Heart right ventricle (tissue), 16 donors: ENCODE measurements at regions not wholly inside any gene's neighbourhood (a gene's known extent, or its start where the extent isn't known, plus 50 kb on each side); places are given as distances from the start of the nearest gene placed in this dataset.

Source experiments
- ATAC-seq, 8 donors: fragments of 200-7000 bp; cut with Tn5 transposase; one replicate each; pipeline ENCODE4 v1.9.1; 2020; ENCODE audit warnings: mild to moderate bottlenecking in 8 of 8, moderate library complexity in 8 of 8, moderate number of reproducible peaks in 1 of 8
- DNase-seq, 2 donors: peaks; one replicate each; pipeline ENCODE4 v3.0.0-alpha.2; 2020
- H3K27ac ChIP-seq, 10 donors: fragments of 200-600 bp; sonication (generic) in 2 of 10; one replicate each; pipeline versions ENCODE4 v1.5.0 to v1.8.0; 2020 to 2022; ENCODE audit warnings: mild to moderate bottlenecking in 3 of 10
- H3K27me3 ChIP-seq, 7 donors: fragments of 200-600 bp; one replicate each; pipeline ENCODE4 v1.8.0; 2021 to 2022; ENCODE audit warnings: mild to moderate bottlenecking in 2 of 7
- H3K36me3 ChIP-seq, 9 donors: fragments of 200-600 bp; sonication (generic) in 1 of 9; one replicate each; pipeline versions ENCODE4 v1.5.0 to v1.8.0; 2020 to 2022; ENCODE audit warnings: mild to moderate bottlenecking in 2 of 9
- H3K4me1 ChIP-seq, 9 donors: fragments of 200-600 bp; sonication (generic) in 1 of 9; one replicate each; pipeline versions ENCODE4 v1.5.0 to v1.8.0; 2020 to 2022; ENCODE audit warnings: mild to moderate bottlenecking in 4 of 9
- H3K4me3 ChIP-seq, 10 donors: fragments of 200-600 bp; sonication (generic) in 2 of 10; one replicate each; pipeline versions ENCODE4 v1.5.0 to v1.8.0; 2020 to 2022; ENCODE audit warnings: mild to moderate bottlenecking in 7 of 10, moderate library complexity in 2 of 10
- H3K9me3 ChIP-seq, 11 donors: fragments of 200-600 bp in 10 of 11; sonication (generic) in 2 of 11; one replicate each; pipeline versions ENCODE4 v1.5.0 to v1.8.0; 2013 to 2022; ENCODE audit warnings: mild to moderate bottlenecking in 2 of 11, control low read depth in 1 of 11, moderate library complexity in 1 of 11
- WGBS, 2 donors: extraction: QIAGEN DNeasy Blood & Tissue Kit; methylation state at CpG; one replicate each; pipeline ENCODE4 v1.1.7; 2013; ENCODE audit warnings: inconsistent platforms in 1 of 2; 5-methylcytosine and 5-hydroxymethylcytosine counted together
- intact Hi-C, 10 donors: fragments of 100-400 bp; cut with DNase I; formaldehyde crosslinking; loops; one replicate each; pipeline versions ENCODE4 v1.11.1 to v1.14.2; 2022
- TF ChIP-seq, protein P1 (sequence below), 9 donors: fragments of 200-600 bp; sonication (generic) in 2 of 9; IDR thresholded peaks; one replicate each; pipeline versions ENCODE4 v1.5.0 to v1.8.0; 2021 to 2022; ENCODE audit warnings: antibody characterized with exemption in 9 of 9, mild to moderate bottlenecking in 5 of 9, moderate library complexity in 1 of 9
- donor health status: Arrhythmogenic right ventricular cardiomyopathy.
- donor health status: ischemic (EF 13 %, LVEDD 7.1; RV severe dilation, severe dysfunction).
- donor health status: healthy with polysubstance abuse.
- donor health status: DM: no; HTN: yes; CAD: no.
- donor health status: DM: no; HTN: no; CAD: no.
- donor health status: ischemic (EF 25% LVEDD 6.9; RV normal size, moderate dysfunction).
- donor health status: ischemic (EF 25% LVEDD 5.7; RV mildly dilated, moderate dysfunction).
- donor health status: healthy.
- donor health status: DM: yes; HTN: yes; CAD: no.
- donor health status: Ischemic cardiomyopathy.
- donor health status: ischemic (EF 35%, LVEDD 5.7; RV mildly dilated, moderate dysfunction).
- donor health status: nonischemic (EF 11% LVEDD 7.7; RV severe dilation, severe dysfunction).
- donor health status: DM: yes; HTN: yes; CAD: no.
- donor health status: PGD.
- donor health status: ischemic (EF 29% LVEDD 5.4; RV normal size, mild dysfunction).
- donor health status: nonischemic (EF 23%, LVEDD 6.1; RV moderate dilation, normal function).

DNA sequence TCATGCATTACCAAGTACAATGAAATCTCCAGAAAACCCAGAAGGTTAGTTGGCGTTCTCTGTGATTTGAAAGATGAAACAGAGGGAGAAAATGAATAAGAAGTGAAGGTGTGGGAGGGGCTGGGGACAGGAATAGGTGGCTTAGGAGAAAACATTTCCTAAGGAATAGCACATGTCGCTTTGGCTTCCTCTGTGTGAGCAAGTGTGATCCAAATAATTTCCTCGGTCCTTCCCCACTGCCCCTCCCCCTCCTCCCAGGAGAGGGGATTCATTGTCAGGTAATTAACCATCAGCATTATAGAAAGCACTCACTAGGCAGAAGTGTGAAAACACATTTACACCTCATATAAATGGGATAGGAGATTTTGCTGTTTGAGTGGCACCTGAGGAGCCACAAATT is 105.5 kb downstream of the NUF2 start:
- H3K36me3 ChIP-seq, result no peaks in the 10 kb centered on the region
- TF ChIP-seq, protein P1, sequence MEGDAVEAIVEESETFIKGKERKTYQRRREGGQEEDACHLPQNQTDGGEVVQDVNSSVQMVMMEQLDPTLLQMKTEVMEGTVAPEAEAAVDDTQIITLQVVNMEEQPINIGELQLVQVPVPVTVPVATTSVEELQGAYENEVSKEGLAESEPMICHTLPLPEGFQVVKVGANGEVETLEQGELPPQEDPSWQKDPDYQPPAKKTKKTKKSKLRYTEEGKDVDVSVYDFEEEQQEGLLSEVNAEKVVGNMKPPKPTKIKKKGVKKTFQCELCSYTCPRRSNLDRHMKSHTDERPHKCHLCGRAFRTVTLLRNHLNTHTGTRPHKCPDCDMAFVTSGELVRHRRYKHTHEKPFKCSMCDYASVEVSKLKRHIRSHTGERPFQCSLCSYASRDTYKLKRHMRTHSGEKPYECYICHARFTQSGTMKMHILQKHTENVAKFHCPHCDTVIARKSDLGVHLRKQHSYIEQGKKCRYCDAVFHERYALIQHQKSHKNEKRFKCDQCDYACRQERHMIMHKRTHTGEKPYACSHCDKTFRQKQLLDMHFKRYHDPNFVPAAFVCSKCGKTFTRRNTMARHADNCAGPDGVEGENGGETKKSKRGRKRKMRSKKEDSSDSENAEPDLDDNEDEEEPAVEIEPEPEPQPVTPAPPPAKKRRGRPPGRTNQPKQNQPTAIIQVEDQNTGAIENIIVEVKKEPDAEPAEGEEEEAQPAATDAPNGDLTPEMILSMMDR (IDR thresholded peaks at IDR 0.05), result no peak
- 49% methylated on average over 3 of the region's 3 CpGs for WGBS, 2 donors
- DNase-seq, result no peak
- H3K27me3 ChIP-seq, result peaks cover 0 to 4% (median 0%) of the 10 kb centered on the region in 7 donors
- peaks cover 0 to 19% (median 2%) of the 10 kb centered on the region in 11 donors for H3K9me3 ChIP-seq
- ATAC-seq, result no peak
- no peak overlapping the region for H3K27ac ChIP-seq
- H3K4me1 ChIP-seq, result no peaks in the 10 kb centered on the region
- no peak overlapping the region for H3K4me3 ChIP-seq
- intact Hi-C loops, result no loop called here

DNA sequence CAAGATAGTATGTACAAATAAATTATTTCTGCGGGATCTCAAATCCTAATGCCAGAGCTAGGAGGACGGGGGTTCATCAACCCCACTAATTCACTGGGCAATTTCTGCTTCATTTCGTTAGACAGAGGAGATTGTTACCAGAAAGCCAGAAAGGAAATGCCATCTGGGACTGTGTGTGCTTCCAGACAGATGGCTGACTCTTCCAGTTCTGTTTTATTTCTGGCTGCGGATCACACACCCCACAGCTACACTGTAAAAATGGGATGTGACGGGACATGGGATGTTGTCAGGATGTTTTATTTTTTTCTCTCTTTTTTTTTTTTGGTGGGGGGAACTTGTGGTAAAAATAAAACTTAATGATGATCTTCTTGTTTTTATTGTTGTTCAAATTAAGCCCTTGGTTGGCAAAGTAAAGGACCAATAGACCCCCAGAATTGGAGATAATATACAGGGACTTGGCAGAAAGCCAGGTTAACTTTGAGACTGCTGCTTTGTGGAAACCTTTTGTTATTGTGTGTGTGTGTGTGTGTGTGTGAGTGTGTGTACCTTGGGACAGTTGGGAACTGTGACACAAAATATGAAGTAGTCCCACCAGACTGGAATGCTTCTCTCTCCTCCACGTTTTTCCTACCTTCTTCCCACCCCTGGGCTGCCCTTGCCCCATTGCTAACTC is 114.5 kb downstream of the NUF2 start:
- 37 to 49% methylated on average over 6 of the region's 6 CpGs for WGBS, 2 donors
- Histone ChIP-seq H3K4me1 (peaks cover 0 to 5% (median 0%) of the 10 kb centered on the region in 9 donors), H3K36me3 (no peaks in the 10 kb centered on the region), H3K4me3 (no peak overlapping the region), H3K27ac (no peak overlapping the region), H3K27me3 (peaks cover 0 to 13% (median 5%) of the 10 kb centered on the region in 7 donors), H3K9me3 (peaks cover 0 to 11% (median 3%) of the 10 kb centered on the region in 11 donors)
- peak in 1 of 8 donors; percentile 72 for ATAC-seq
- intact Hi-C loops, result no loop called here
- TF ChIP-seq, protein P1 (IDR thresholded peaks at IDR 0.05), result no peak
- DNase-seq, result no peak

DNA sequence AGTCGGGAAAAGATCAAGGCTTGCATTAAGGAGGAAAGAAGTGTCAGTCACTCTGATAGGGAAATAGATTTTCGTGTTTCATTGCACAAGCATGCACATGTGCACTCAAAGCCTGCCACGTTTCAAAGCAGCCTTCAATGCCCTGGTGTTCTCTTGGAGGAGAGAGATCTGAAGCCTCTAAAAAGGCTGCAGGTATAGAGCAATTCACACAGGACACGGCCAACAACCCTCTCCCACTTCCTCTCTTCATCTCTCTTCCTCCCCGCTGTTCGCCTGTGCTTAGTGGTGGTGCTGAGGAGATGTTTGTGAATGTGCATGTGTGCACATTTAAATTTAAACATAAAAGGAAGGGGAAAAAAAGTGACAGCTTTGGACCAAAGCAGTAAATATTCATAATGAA is 117.7 kb downstream of the NUF2 start:
- ATAC-seq (no peak), DNase-seq (no peak)
- intact Hi-C loops, result no loop called here
- Histone ChIP-seq H3K4me3 (no peak overlapping the region), H3K9me3 (no peaks in the 10 kb centered on the region), H3K36me3 (no peaks in the 10 kb centered on the region), H3K27me3 (peaks cover 0 to 16% (median 5%) of the 10 kb centered on the region in 7 donors), H3K4me1 (peaks cover 0 to 5% (median 0%) of the 10 kb centered on the region in 9 donors), H3K27ac (no peak overlapping the region)
- 41 to 56% methylated on average over 6 of the region's 6 CpGs for WGBS, 2 donors
- TF ChIP-seq, protein P1 (IDR thresholded peaks at IDR 0.05), result no peak

DNA sequence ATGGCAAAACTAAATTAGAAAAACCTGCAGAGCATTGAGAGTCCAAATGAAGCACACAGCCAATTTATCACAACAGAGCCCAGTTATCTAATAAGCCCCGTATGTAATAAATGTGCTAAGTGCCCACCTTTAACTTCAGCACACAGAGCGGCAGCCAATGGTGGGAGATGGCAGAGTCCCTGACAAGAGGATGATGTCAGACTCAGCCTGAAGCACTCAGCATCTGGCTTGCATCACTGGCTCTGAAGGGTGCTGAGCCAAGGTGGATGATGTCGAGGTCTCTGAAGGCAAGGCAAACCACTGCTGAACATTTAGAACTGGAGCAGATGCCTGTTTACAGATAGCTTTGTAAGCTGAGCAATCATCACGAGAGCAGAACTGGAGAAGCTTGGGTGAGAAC is 118.3 kb downstream of the NUF2 start:
- Histone ChIP-seq H3K27me3 (peaks cover 0 to 16% (median 5%) of the 10 kb centered on the region in 7 donors), H3K36me3 (no peaks in the 10 kb centered on the region), H3K4me1 (peaks cover 0 to 5% (median 0%) of the 10 kb centered on the region in 9 donors), H3K27ac (no peak overlapping the region), H3K9me3 (no peaks in the 10 kb centered on the region), H3K4me3 (no peak overlapping the region)
- intact Hi-C loops, result no loop called here
- ATAC-seq, result peak in 3 of 8 donors; percentile 59 to 78 (median 74)
- peak in 1 of 2 donors; percentile 25 for DNase-seq
- WGBS, 2 donors, result 25 to 26% methylated on average over 4 of the region's 4 CpGs
- TF ChIP-seq, protein P1 (IDR thresholded peaks at IDR 0.05), result no peak
